Psoas muscle (tissue), 7 donors: ENCODE measurements at regions not wholly inside any gene's neighbourhood (a gene's known extent, or its start where the extent isn't known, plus 50 kb on each side); places are given as distances from the start of the nearest gene placed in this dataset.

Experiments used
- ATAC-seq, 4 donors: fragments of 200-7000 bp; cut with Tn5 transposase; one replicate each; pipeline ENCODE4 v1.9.1; 2020; ENCODE audit warnings: moderate library complexity in 3 of 4, mild to moderate bottlenecking in 2 of 4
- DNase-seq, 2 donors: peaks; one replicate each; pipeline ENCODE4 v3.0.0-alpha.2; 2020
- H3K27ac ChIP-seq: fragments of 200-600 bp; one replicate; pipeline ENCODE4 v1.8.0; 2022
- H3K27me3 ChIP-seq, 3 donors: fragments of 200-600 bp in 1 of 3; one replicate each; pipeline versions ENCODE4 v1.6.1 to v1.8.0; 2013 to 2022; ENCODE audit warnings: low read length in 2 of 3, mild to moderate bottlenecking in 2 of 3, moderate library complexity in 1 of 3; ENCODE audit not compliant: insufficient read depth in 3 of 3
- H3K36me3 ChIP-seq, 2 donors: fragments of 200-600 bp in 1 of 2; one replicate each; pipeline versions ENCODE4 v1.6.1 to v1.8.0; 2013 to 2022; ENCODE audit warnings: low read depth in 1 of 2, mild to moderate bottlenecking in 1 of 2, moderate library complexity in 1 of 2; ENCODE audit not compliant: insufficient read depth in 1 of 2
- H3K4me1 ChIP-seq: fragments of 200-600 bp; one replicate; pipeline ENCODE4 v1.8.0; 2022
- H3K4me3 ChIP-seq: fragments of 200-600 bp; one replicate; pipeline ENCODE4 v1.8.0; 2022; ENCODE audit warnings: mild to moderate bottlenecking
- H3K9me3 ChIP-seq: fragments of 200-600 bp; one replicate; pipeline ENCODE4 v1.8.0; 2022
- WGBS, 3 donors: extraction: QIAGEN DNeasy Blood & Tissue Kit; methylation state at CpG; one replicate each; pipeline versions ENCODE4 v1.1.6 to v1.1.7; 2013; 5-methylcytosine and 5-hydroxymethylcytosine counted together
- intact Hi-C, 2 donors: fragments of 100-400 bp; cut with DNase I; formaldehyde crosslinking; loops; one replicate each; pipeline versions ENCODE4 v1.11.0 to v1.14.2; 2022
- TF ChIP-seq, protein P1 (sequence below): fragments of 200-600 bp; IDR thresholded peaks from one replicate; pipeline ENCODE4 v1.8.0; 2022; ENCODE audit warnings: antibody characterized with exemption
- donor health status: healthy with polysubstance abuse.
- donor health status: DM: no; HTN: no; CAD: no; lungs with moderate emphysema.
- donor health status: Bipolar disorder and iron deficiency.
- donor health status: healthy.
- donor health status: DM: yes; HTN: yes; CAD: no.
- donor health status: DM: no; HTN: no; CAD: no.
- donor health status: DM: yes; HTN: yes; CAD: no.

DNA sequence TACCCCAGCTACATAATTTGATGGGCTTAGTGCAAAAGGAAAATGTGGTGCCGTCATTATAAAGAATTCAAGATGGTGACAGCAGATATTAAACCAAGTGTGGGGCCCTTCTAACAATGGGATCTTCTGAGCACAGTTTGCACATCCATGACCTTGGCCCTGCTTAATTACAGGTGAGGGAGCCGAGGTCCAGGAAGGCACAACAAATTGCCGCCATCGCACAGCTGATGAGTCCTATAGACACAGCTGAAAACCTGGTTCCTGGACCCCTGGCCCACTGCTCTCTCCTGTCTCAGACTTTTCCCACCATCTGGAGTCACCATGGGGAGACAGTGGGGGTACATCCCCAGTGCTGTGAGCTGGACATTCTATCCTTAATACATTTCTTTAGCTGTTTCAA, 95.8 kb upstream of the MAP4K3 start:
- H3K27me3 ChIP-seq: no peaks in the 10 kb centered on the region
- intact Hi-C loops: loop anchor here in 1 of 2 donors (5.0 kb wide), 1 partner anchor 39 kb away; no protein-coding TSS in a partner anchor
- TF ChIP-seq, protein P1, sequence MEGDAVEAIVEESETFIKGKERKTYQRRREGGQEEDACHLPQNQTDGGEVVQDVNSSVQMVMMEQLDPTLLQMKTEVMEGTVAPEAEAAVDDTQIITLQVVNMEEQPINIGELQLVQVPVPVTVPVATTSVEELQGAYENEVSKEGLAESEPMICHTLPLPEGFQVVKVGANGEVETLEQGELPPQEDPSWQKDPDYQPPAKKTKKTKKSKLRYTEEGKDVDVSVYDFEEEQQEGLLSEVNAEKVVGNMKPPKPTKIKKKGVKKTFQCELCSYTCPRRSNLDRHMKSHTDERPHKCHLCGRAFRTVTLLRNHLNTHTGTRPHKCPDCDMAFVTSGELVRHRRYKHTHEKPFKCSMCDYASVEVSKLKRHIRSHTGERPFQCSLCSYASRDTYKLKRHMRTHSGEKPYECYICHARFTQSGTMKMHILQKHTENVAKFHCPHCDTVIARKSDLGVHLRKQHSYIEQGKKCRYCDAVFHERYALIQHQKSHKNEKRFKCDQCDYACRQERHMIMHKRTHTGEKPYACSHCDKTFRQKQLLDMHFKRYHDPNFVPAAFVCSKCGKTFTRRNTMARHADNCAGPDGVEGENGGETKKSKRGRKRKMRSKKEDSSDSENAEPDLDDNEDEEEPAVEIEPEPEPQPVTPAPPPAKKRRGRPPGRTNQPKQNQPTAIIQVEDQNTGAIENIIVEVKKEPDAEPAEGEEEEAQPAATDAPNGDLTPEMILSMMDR: no peak
- 86 to 97% (median 91%) methylated on average over 4 of the region's 4 CpGs for WGBS, 3 donors
- H3K4me1 ChIP-seq: peaks cover 12% of the 10 kb centered on the region
- H3K4me3 ChIP-seq: no peak overlapping the region
- DNase-seq: no peak
- no peak for ATAC-seq
- no peak overlapping the region for H3K27ac ChIP-seq
- H3K36me3 ChIP-seq: no peaks in the 10 kb centered on the region
- H3K9me3 ChIP-seq: no peaks in the 10 kb centered on the region

DNA sequence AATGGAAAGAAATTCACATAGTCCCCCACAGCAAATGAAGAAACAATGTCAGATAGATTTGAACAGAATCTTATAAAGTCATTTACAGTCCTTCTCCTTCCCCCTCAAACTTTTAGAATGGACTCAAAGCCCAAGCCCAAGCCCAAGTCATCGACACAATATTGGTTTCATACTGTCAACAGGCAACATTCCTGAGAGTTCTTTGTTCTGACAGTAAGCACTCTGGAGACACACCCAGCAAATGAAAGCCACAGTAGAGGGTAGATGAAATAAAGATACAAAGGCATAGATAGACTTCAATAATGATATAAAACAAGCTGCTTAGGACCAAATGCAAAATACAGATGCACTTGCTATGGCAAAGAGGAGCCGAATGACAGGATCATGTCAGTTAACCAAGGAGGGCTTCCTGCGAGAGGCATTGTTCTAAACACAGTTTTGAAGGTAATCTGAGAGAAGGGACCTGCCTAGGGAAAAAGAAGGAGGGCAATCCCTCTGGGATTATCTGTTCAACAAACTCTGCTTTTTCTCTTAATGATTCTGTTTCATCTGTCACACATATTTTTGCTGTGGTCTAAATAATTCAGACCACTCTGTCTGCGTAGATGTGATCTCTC, 97.1 kb upstream of the MAP4K3 start:
- DNase-seq: no peak
- TF ChIP-seq, protein P1: no peak
- no peak for ATAC-seq
- Histone ChIP-seq H3K4me1 (peaks cover 12% of the 10 kb centered on the region), H3K36me3 (no peaks in the 10 kb centered on the region), H3K9me3 (no peaks in the 10 kb centered on the region), H3K27me3 (no peaks in the 10 kb centered on the region), H3K27ac (no peak overlapping the region), H3K4me3 (no peak overlapping the region)
- WGBS, 3 donors: 78 to 81% (median 80%) methylated on average over 4 of the region's 4 CpGs
- intact Hi-C loops: loop anchor here in 1 of 2 donors (5.0 kb wide), 1 partner anchor 38 kb away; no protein-coding TSS in a partner anchor

DNA sequence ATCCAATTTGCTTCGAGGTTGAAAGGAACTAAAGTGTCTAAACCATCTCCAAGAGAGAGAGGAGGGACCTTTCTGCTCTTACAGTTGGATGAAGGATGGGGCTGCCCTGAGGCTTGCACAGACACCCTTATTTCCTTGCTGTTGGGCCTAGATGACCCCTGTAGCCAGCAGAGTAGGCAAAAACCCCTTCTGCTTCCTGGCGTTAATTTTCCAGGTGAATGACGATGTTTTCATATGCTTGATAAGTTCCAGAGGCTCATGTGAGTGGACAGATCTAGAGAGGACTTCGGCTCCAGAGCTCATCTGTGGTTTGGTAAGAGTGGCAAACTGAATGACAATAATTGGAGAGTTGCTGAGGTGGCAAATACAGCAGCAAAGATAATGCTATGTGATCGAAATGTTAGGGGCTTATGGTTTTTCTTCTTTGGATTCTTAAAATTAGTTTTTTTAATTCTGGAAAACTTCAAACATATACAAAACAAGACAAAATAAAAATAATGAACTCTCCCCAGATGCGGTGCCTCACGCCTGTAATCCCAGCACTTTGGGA, 98.6 kb upstream of the MAP4K3 start:
- Histone ChIP-seq H3K27me3 (no peaks in the 10 kb centered on the region), H3K9me3 (no peaks in the 10 kb centered on the region), H3K4me1 (no peaks in the 10 kb centered on the region), H3K4me3 (no peak overlapping the region), H3K27ac (no peak overlapping the region), H3K36me3 (no peaks in the 10 kb centered on the region)
- TF ChIP-seq, protein P1: no peak
- WGBS, 3 donors: 82 to 85% (median 83%) methylated on average over 7 of the region's 7 CpGs
- intact Hi-C loops: no loop called here
- ATAC-seq: no peak
- no peak for DNase-seq

DNA sequence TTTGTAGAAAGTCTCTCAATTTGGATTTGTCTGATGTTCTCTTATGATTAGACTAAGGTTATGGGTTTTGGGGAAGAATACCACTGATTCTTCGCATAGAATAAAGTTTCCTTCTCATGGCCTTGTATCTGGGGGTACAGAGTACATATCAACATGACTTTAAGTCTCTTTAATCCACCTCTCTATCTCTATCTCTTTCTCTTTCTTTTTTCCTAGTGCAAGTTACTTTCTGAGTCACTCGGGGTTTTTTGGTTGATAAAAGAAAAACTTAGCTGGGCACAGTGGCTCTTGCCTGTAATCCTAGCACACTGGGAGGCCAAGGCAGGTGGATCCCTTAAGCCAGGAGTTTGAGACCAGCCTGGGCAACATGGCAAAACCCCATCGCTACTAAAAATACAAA, 100.1 kb upstream of the MAP4K3 start:
- Histone ChIP-seq H3K27me3 (no peaks in the 10 kb centered on the region), H3K4me1 (no peaks in the 10 kb centered on the region), H3K9me3 (no peaks in the 10 kb centered on the region), H3K27ac (no peak overlapping the region), H3K36me3 (no peaks in the 10 kb centered on the region), H3K4me3 (no peak overlapping the region)
- no peak for DNase-seq
- intact Hi-C loops: no loop called here
- WGBS, 3 donors: 94 to 96% (median 95%) methylated on average over 3 of the region's 3 CpGs
- TF ChIP-seq, protein P1: no peak
- no peak for ATAC-seq

DNA sequence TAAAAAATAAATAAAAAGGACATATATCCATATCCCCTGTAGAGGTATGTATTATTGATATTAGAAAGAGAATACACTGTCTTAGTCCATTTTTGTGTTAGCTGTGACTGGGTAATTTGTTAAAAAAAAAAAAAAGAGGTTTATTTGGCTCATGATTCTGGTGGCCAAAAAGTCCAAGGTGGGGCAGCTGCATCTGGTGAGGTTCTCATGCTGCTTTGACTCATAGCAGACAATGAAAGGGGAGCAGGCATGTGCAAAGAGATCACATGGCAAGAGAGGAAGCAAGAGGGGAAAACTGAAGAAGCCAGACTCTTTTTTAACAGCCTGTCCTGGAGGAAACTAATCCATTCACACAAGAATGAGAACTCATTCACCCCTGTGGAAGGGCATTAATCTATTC, 101.6 kb upstream of the MAP4K3 start:
- Histone ChIP-seq H3K4me1 (no peaks in the 10 kb centered on the region), H3K27ac (no peak overlapping the region), H3K27me3 (no peaks in the 10 kb centered on the region), H3K36me3 (no peaks in the 10 kb centered on the region), H3K4me3 (no peak overlapping the region), H3K9me3 (no peaks in the 10 kb centered on the region)
- intact Hi-C loops: no loop called here
- ATAC-seq (no peak), DNase-seq (no peak)
- TF ChIP-seq, protein P1: no peak
